ENCODE measurements at regions not wholly inside any gene's neighbourhood (a gene's known extent, or its start where the extent isn't known, plus 50 kb on each side); places are given as distances from the start of the nearest gene placed in this dataset.
"Not testable (repeated sequence)": the region's sequence is repeated elsewhere in the genome, so short reads cannot be mapped to it uniquely, and the experiment has no call there.

GRCh38 chr12:65744236-65744840 is 79.9 kb upstream of the HMGA2 start:
- not testable (repeated sequence) for DNase-seq; H3K27ac ChIP-seq (ENCODE audit: low read length); H3K36me3 ChIP-seq (ENCODE audit: control insufficient read depth, insufficient read depth, low read length); H3K4me1 ChIP-seq (ENCODE audit: control insufficient read depth, insufficient read depth, low read length); H3K4me3 ChIP-seq (ENCODE audit: low read length); H3K27me3 ChIP-seq (ENCODE audit: control insufficient read depth, insufficient read depth, low read length); H3K9me3 ChIP-seq (ENCODE audit: control insufficient read depth, low read depth, low read length)
- no CpG with 5 or more reads among the region's 30 CpGs for WGBS (ENCODE audit: insufficient coverage, low lambda C conversion rate)

DNA sequence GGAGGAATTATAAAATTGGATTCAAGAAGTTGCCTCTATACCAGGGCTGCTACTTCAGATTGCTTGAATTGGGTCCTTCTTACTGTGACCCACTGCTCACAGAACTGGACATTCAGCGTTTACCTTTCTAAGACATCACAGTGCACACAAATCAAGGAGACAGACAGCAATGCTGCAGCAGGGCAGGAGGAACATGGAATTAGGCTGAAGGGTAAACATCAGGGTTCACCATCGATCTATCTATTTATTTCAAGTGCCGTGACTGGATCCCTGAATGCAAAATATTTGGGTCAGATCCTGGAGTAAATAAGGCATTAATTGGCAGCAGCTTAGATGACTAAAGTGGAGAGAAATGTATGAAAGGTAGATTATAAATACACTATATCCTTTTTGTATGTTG is 76.9 kb upstream of the HMGA2 start:
- WGBS (ENCODE audit: insufficient coverage, low lambda C conversion rate): no CpG with 5 or more reads among the region's 3 CpGs

DNA sequence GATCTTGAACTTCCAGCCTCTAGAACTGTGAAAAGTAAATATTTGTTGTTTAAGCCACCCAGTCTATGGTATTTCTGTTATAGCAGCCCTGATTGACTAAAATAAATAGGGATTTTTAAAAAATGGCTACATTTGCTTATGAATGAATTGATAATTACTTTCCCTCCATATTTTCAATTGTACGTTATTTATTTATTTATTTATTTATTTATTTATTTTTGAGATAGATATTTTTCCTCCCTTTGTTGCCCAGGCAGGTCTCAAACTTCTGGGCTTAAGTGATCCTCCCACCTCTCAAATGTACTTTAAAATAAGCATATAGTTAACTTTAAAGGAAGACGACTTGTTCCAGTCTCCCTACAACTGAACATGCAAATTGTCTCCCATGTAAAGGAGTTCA is 76.0 kb upstream of the HMGA2 start:
- 100% methylated on average over 2 of the region's 2 CpGs for WGBS (ENCODE audit: insufficient coverage, low lambda C conversion rate)
- H3K36me3 ChIP-seq (ENCODE audit: control insufficient read depth, insufficient read depth, low read length): no peaks in the 10 kb centered on the region
- no peaks in the 10 kb centered on the region for H3K4me1 ChIP-seq (ENCODE audit: control insufficient read depth, insufficient read depth, low read length)
- DNase-seq: no peak
- H3K27ac ChIP-seq (ENCODE audit: low read length): no peak overlapping the region
- peaks cover 4% of the 10 kb centered on the region for H3K9me3 ChIP-seq (ENCODE audit: control insufficient read depth, low read depth, low read length)
- no peak overlapping the region for H3K4me3 ChIP-seq (ENCODE audit: low read length)
- no peaks in the 10 kb centered on the region for H3K27me3 ChIP-seq (ENCODE audit: control insufficient read depth, insufficient read depth, low read length)

More for the DNA sequence above, 76.9 kb upstream of the HMGA2 start:
- Histone ChIP-seq H3K36me3 (ENCODE audit: control insufficient read depth, insufficient read depth, low read length) (no peaks in the 10 kb centered on the region), H3K9me3 (ENCODE audit: control insufficient read depth, low read depth, low read length) (peaks cover 4% of the 10 kb centered on the region), H3K27ac (ENCODE audit: low read length) (no peak overlapping the region), H3K27me3 (ENCODE audit: control insufficient read depth, insufficient read depth, low read length) (peaks cover 4% of the 10 kb centered on the region), H3K4me1 (ENCODE audit: control insufficient read depth, insufficient read depth, low read length) (no peaks in the 10 kb centered on the region), H3K4me3 (ENCODE audit: low read length) (no peak overlapping the region)
- DNase-seq: no peak

DNA sequence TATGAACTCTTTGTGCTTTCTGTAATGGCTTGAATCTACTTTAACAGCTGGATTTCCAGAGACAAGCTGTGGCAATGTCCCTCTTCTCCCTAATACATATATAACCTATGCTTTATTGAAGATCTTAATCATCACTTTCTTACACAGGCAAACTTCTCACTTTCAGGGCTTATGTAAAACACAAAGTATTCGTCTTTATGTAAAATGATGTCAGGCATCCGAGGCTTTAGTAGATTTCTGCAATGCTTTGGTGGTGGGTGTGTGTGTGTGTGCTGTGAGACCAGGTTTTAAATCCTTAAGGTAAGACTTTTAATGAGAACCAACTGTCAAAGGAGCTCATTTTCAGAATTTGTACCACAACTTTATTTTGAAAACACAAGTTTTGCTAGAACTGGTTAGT is 70.0 kb upstream of the HMGA2 start:
- Histone ChIP-seq H3K36me3 (ENCODE audit: control insufficient read depth, insufficient read depth, low read length) (no peaks in the 10 kb centered on the region), H3K9me3 (ENCODE audit: control insufficient read depth, low read depth, low read length) (no peaks in the 10 kb centered on the region), H3K4me3 (ENCODE audit: low read length) (no peak overlapping the region), H3K4me1 (ENCODE audit: control insufficient read depth, insufficient read depth, low read length) (no peaks in the 10 kb centered on the region), H3K27ac (ENCODE audit: low read length) (no peak overlapping the region), H3K27me3 (ENCODE audit: control insufficient read depth, insufficient read depth, low read length) (peaks cover 4% of the 10 kb centered on the region)
- no peak for DNase-seq
- no CpG with 5 or more reads among the region's 2 CpGs for WGBS (ENCODE audit: insufficient coverage, low lambda C conversion rate)

- no peaks in the 10 kb centered on the region for H3K4me1 ChIP-seq (ENCODE audit: control insufficient read depth, insufficient read depth, low read length)
- no peaks in the 10 kb centered on the region for H3K9me3 ChIP-seq (ENCODE audit: control insufficient read depth, low read depth, low read length)
- no peak for DNase-seq
- H3K27ac ChIP-seq (ENCODE audit: low read length): no peak overlapping the region
- WGBS (ENCODE audit: insufficient coverage, low lambda C conversion rate): 20% methylated on average over 1 of the region's 8 CpGs
- no peak overlapping the region for H3K4me3 ChIP-seq (ENCODE audit: low read length)
- H3K27me3 ChIP-seq (ENCODE audit: control insufficient read depth, insufficient read depth, low read length): peaks cover 4% of the 10 kb centered on the region
- no peaks in the 10 kb centered on the region for H3K36me3 ChIP-seq (ENCODE audit: control insufficient read depth, insufficient read depth, low read length)
These were observed 69.3 kb upstream of the HMGA2 start for GRCh38 chr12:65754744-65755595.

- 100% methylated on average over 1 of the region's 4 CpGs for WGBS (ENCODE audit: insufficient coverage, low lambda C conversion rate)
- Histone ChIP-seq H3K36me3 (ENCODE audit: control insufficient read depth, insufficient read depth, low read length) (no peaks in the 10 kb centered on the region), H3K4me3 (ENCODE audit: low read length) (no peak overlapping the region), H3K27me3 (ENCODE audit: control insufficient read depth, insufficient read depth, low read length) (peaks cover 4% of the 10 kb centered on the region), H3K9me3 (ENCODE audit: control insufficient read depth, low read depth, low read length) (no peaks in the 10 kb centered on the region), H3K4me1 (ENCODE audit: control insufficient read depth, insufficient read depth, low read length) (no peaks in the 10 kb centered on the region), H3K27ac (ENCODE audit: low read length) (no peak overlapping the region)
- no peak for DNase-seq
These were observed 68.7 kb upstream of the HMGA2 start for GRCh38 chr12:65755596-65755978.

GRCh38 chr12:65756267-65756666 is 68.0 kb upstream of the HMGA2 start:
- Histone ChIP-seq H3K4me1 (ENCODE audit: control insufficient read depth, insufficient read depth, low read length) (no peaks in the 10 kb centered on the region), H3K27ac (ENCODE audit: low read length) (no peak overlapping the region)

DNA sequence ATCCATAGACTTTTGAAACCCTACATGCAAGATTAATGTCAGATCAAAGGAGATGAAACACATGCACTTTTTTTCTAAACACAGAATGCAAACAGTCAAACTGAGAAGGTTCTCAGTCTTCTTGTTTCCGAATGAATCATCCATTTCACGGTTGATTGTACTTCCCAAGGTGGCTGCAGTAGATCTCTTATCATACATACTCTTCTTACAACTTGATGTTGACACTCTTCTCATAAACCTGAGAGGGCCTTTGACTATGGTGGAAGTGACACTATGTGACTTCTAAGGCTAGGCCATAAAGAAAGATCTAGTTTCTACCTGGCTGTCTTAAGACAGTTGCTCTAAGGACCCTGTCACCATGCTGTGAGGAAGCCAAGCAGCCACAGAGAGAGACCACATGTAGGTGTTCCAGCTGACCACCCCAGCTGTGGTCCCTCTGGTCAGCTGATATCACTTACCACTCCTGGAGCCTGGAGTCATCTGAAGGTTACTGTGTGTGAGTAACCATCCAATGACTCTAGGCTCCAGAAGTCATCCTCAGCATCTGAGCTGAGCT is 67.2 kb upstream of the HMGA2 start:
- Histone ChIP-seq H3K27me3 (ENCODE audit: control insufficient read depth, insufficient read depth, low read length) (peaks cover 4% of the 10 kb centered on the region), H3K4me3 (ENCODE audit: low read length) (no peak overlapping the region), H3K9me3 (ENCODE audit: control insufficient read depth, low read depth, low read length) (no peaks in the 10 kb centered on the region), H3K27ac (ENCODE audit: low read length) (no peak overlapping the region), H3K4me1 (ENCODE audit: control insufficient read depth, insufficient read depth, low read length) (no peaks in the 10 kb centered on the region), H3K36me3 (ENCODE audit: control insufficient read depth, insufficient read depth, low read length) (no peaks in the 10 kb centered on the region)
- no CpG with 5 or more reads among the region's 2 CpGs for WGBS (ENCODE audit: insufficient coverage, low lambda C conversion rate)
- DNase-seq: no peak

More at GRCh38 chr12:65756267-65756666, 68.0 kb upstream of the HMGA2 start:
- Histone ChIP-seq H3K36me3 (ENCODE audit: control insufficient read depth, insufficient read depth, low read length) (no peaks in the 10 kb centered on the region), H3K4me3 (ENCODE audit: low read length) (no peak overlapping the region), H3K27me3 (ENCODE audit: control insufficient read depth, insufficient read depth, low read length) (peaks cover 4% of the 10 kb centered on the region), H3K9me3 (ENCODE audit: control insufficient read depth, low read depth, low read length) (no peaks in the 10 kb centered on the region)
- DNase-seq: no peak
- 80% methylated on average over 1 of the region's 5 CpGs for WGBS (ENCODE audit: insufficient coverage, low lambda C conversion rate)

DNA sequence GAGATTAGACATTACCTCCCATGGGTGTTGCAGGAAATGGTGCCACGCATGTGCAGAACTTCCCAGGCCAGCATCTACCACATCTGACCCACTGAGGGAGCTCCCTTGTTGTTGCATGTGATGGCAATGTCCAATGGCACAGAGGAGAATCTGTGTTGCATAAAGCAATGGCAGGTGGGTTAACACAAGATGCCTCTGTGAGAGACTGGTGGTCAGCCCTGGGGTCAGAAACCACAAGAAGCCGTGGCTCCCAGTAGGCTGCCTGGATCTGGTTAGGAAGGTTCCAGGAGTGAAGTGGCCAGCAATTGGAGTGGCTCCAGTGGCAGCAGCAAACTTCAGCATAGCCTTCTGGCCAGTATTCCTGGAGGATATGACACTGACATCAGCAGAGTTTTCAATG is 65.9 kb upstream of the HMGA2 start:
- Histone ChIP-seq H3K9me3 (ENCODE audit: control insufficient read depth, low read depth, low read length) (no peaks in the 10 kb centered on the region), H3K4me3 (ENCODE audit: low read length) (no peak overlapping the region), H3K36me3 (ENCODE audit: control insufficient read depth, insufficient read depth, low read length) (no peaks in the 10 kb centered on the region), H3K27me3 (ENCODE audit: control insufficient read depth, insufficient read depth, low read length) (peaks cover 4% of the 10 kb centered on the region), H3K27ac (ENCODE audit: low read length) (no peak overlapping the region), H3K4me1 (ENCODE audit: control insufficient read depth, insufficient read depth, low read length) (no peaks in the 10 kb centered on the region)
- WGBS (ENCODE audit: insufficient coverage, low lambda C conversion rate): no CpG with 5 or more reads among the region's 2 CpGs
- no peak for DNase-seq

GRCh38 chr12:65759735-65760134 is 64.5 kb upstream of the HMGA2 start:
- no peak for DNase-seq
- Histone ChIP-seq H3K27me3 (ENCODE audit: control insufficient read depth, insufficient read depth, low read length) (no peaks in the 10 kb centered on the region), H3K4me1 (ENCODE audit: control insufficient read depth, insufficient read depth, low read length) (no peaks in the 10 kb centered on the region), H3K36me3 (ENCODE audit: control insufficient read depth, insufficient read depth, low read length) (no peaks in the 10 kb centered on the region), H3K27ac (ENCODE audit: low read length) (no peak overlapping the region), H3K9me3 (ENCODE audit: control insufficient read depth, low read depth, low read length) (no peaks in the 10 kb centered on the region), H3K4me3 (ENCODE audit: low read length) (no peak overlapping the region)
- 100% methylated on average over 4 of the region's 8 CpGs for WGBS (ENCODE audit: insufficient coverage, low lambda C conversion rate)
